NCI-H69 (cell line): ENCODE measurements at regions not wholly inside any gene's neighbourhood (a gene's known extent, or its start where the extent isn't known, plus 50 kb on each side); places are given as distances from the start of the nearest gene placed in this dataset.
A peak's percentile ranks its signal among the peaks of the same experiment; 100 is the strongest.

Source experiments
- DNase-seq: peaks from one replicate; lab custom pipeline; 2025; lab: John Stamatoyannopoulos, UW

GRCh38 chr9:89996773-89997172 lies 392.0 kb downstream of the GADD45G start:
- DNase-seq: peak; percentile 38

GRCh38 chr9:89998633-89999032 lies 393.8 kb downstream of the GADD45G start:
- DNase-seq: no peak

GRCh38 chr9:89999176-89999533 lies 394.3 kb downstream of the GADD45G start:
- peak; percentile 58 for DNase-seq

- DNase-seq: peak; percentile 97
Measured at GRCh38 chr9:89999534-90000370, 394.9 kb downstream of the GADD45G start.

GRCh38 chr9:90000925-90001324 lies 396.1 kb downstream of the GADD45G start:
- DNase-seq: peak; percentile 43

- DNase-seq: peak; percentile 67
Measured at GRCh38 chr9:90001747-90002146, 396.9 kb downstream of the GADD45G start.

- peak; percentile 34 for DNase-seq
Measured at GRCh38 chr9:90002397-90003271, 397.8 kb downstream of the GADD45G start.

- DNase-seq: no peak
Measured at GRCh38 chr9:90005388-90005787, 400.6 kb downstream of the GADD45G start.

- no peak for DNase-seq
Measured at GRCh38 chr9:90007516-90008440, 403.0 kb downstream of the GADD45G start.

- no peak for DNase-seq
Measured at GRCh38 chr9:90009447-90009846, 404.6 kb downstream of the GADD45G start.

- DNase-seq: no peak
Measured at GRCh38 chr9:90010793-90011192, 406.0 kb downstream of the GADD45G start.

GRCh38 chr9:90012949-90013348 lies 408.1 kb downstream of the GADD45G start:
- peak; percentile 57 for DNase-seq

GRCh38 chr9:90013778-90014177 lies 409.0 kb downstream of the GADD45G start:
- DNase-seq: no peak

GRCh38 chr9:90014421-90014820 lies 409.6 kb downstream of the GADD45G start:
- DNase-seq: no peak

- DNase-seq: no peak
Measured at GRCh38 chr9:90016272-90016671, 411.5 kb downstream of the GADD45G start.

- no peak for DNase-seq
Measured at GRCh38 chr9:90017679-90018078, 412.9 kb downstream of the GADD45G start.

- DNase-seq: no peak
Measured at GRCh38 chr9:90018688-90019087, 413.9 kb downstream of the GADD45G start.

GRCh38 chr9:90019626-90020025 lies 414.8 kb downstream of the GADD45G start:
- no peak for DNase-seq

- DNase-seq: no peak
Measured at GRCh38 chr9:90020276-90020871, 415.6 kb downstream of the GADD45G start.

GRCh38 chr9:90021216-90021906 lies 416.5 kb downstream of the GADD45G start:
- no peak for DNase-seq

- no peak for DNase-seq
Measured at GRCh38 chr9:90022474-90022873, 417.7 kb downstream of the GADD45G start.
